ENCODE measurements at regions not wholly inside any gene's neighbourhood (a gene's known extent, or its start where the extent isn't known, plus 50 kb on each side); places are given as distances from the start of the nearest gene placed in this dataset.

DNA sequence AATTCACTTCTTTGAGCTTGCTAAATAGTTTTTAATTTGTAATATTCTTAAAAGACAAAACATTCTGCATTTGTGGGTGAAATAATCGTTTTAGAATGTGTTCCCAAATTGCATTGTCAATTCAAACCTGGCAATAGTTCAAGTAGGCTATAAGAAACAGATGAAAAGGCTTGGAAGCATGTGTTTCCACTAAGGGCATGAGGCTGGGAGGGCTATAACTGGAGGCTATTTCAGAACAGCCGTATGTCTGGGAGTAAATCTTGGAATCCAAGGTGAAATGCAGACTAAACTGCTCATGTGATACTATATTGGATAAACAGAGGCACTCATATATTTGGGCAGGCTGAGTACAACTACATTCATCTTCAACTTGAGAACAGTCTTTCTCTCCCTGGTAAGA, 117.4 kb upstream of the GRPR start:
- no peak overlapping the region for H3K27ac ChIP-seq
- no peaks in the 10 kb centered on the region for H3K27me3 ChIP-seq
- TF ChIP-seq POLR2A (IDR thresholded peaks at IDR 0.05): no peak
- TF ChIP-seq, protein P1, sequence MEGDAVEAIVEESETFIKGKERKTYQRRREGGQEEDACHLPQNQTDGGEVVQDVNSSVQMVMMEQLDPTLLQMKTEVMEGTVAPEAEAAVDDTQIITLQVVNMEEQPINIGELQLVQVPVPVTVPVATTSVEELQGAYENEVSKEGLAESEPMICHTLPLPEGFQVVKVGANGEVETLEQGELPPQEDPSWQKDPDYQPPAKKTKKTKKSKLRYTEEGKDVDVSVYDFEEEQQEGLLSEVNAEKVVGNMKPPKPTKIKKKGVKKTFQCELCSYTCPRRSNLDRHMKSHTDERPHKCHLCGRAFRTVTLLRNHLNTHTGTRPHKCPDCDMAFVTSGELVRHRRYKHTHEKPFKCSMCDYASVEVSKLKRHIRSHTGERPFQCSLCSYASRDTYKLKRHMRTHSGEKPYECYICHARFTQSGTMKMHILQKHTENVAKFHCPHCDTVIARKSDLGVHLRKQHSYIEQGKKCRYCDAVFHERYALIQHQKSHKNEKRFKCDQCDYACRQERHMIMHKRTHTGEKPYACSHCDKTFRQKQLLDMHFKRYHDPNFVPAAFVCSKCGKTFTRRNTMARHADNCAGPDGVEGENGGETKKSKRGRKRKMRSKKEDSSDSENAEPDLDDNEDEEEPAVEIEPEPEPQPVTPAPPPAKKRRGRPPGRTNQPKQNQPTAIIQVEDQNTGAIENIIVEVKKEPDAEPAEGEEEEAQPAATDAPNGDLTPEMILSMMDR (IDR thresholded peaks at IDR 0.05): no peak
- no peak for DNase-seq
- H3K4me3 ChIP-seq: no peak overlapping the region
- H3K9me3 ChIP-seq: no peaks in the 10 kb centered on the region
- no peaks in the 10 kb centered on the region for H3K36me3 ChIP-seq
- no peaks in the 10 kb centered on the region for H3K4me1 ChIP-seq

DNA sequence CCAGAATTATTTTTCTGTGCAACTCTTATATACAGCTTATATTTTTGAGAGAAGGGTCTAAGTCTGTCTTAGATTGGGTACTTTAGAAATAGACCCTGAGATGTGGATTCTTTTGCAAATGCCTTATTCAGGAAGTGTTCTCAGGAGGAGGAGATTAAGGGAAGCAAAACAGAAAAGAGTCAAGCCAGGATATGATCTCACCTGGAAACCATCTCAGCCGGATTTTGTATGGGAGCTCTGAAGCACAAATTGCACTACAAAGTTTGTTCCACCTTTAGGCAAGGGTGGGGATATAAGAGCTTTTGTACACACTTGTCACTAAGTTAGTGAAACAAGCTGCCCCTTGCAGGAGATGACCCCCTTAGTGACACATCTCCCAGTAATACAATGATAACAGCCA, 121.2 kb upstream of the GRPR start:
- Histone ChIP-seq H3K27me3 (no peaks in the 10 kb centered on the region), H3K4me1 (no peaks in the 10 kb centered on the region), H3K9me3 (no peaks in the 10 kb centered on the region), H3K36me3 (no peaks in the 10 kb centered on the region), H3K27ac (no peak overlapping the region), H3K4me3 (no peak overlapping the region)
- DNase-seq: no peak
- TF ChIP-seq POLR2A (IDR thresholded peaks at IDR 0.05): no peak
- TF ChIP-seq, protein P1 (IDR thresholded peaks at IDR 0.05): no peak

DNA sequence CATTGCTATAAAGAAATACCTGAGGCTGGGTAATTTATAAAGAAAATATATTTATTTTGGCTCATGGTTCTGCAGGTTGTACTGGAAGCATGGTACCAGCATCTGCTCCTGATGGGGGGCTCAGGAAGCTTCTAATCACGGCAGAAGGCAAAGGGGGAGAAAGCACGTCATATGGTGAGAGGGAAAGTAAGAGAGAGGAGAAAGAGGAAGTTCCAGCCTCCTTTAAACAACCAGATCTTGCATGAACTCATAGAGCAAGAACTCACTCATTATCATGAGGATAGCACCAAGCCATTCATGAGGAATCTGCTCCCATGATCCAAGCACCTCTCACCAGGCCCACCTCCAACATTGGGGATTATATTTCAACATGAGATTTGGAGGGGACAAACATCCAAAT, 125.0 kb upstream of the GRPR start:
- H3K36me3 ChIP-seq: no peaks in the 10 kb centered on the region
- TF ChIP-seq, protein P1 (IDR thresholded peaks at IDR 0.05): no peak
- TF ChIP-seq POLR2A (IDR thresholded peaks at IDR 0.05): no peak
- no peak for DNase-seq
- no peak overlapping the region for H3K4me3 ChIP-seq
- no peaks in the 10 kb centered on the region for H3K27me3 ChIP-seq
- no peaks in the 10 kb centered on the region for H3K9me3 ChIP-seq
- H3K27ac ChIP-seq: no peak overlapping the region
- H3K4me1 ChIP-seq: no peaks in the 10 kb centered on the region

DNA sequence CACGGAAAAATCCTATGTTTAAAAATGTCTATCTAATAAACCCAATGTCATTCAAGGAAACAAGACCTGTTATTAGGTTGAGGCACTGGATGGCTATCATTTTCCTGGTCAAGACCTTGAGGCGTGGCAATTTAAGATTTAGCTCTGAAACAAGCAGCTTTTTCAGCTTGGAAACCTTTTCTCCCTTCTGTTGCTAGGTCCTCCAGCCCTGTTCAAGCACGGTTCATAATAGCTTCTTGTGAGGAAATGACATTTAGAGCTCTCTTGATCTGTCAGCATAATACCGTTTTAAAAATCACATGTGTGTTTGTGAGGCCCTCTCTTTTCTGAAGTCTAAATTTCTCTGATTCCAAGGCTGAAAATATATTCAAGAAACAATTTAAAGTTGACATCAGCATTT, 133.6 kb upstream of the GRPR start:
- no peaks in the 10 kb centered on the region for H3K9me3 ChIP-seq
- H3K36me3 ChIP-seq: no peaks in the 10 kb centered on the region
- H3K4me1 ChIP-seq: no peaks in the 10 kb centered on the region
- DNase-seq: no peak
- no peak overlapping the region for H3K4me3 ChIP-seq
- H3K27me3 ChIP-seq: no peaks in the 10 kb centered on the region
- no peak overlapping the region for H3K27ac ChIP-seq
- TF ChIP-seq POLR2A (IDR thresholded peaks at IDR 0.05): no peak
- TF ChIP-seq, protein P1 (IDR thresholded peaks at IDR 0.05): no peak

DNA sequence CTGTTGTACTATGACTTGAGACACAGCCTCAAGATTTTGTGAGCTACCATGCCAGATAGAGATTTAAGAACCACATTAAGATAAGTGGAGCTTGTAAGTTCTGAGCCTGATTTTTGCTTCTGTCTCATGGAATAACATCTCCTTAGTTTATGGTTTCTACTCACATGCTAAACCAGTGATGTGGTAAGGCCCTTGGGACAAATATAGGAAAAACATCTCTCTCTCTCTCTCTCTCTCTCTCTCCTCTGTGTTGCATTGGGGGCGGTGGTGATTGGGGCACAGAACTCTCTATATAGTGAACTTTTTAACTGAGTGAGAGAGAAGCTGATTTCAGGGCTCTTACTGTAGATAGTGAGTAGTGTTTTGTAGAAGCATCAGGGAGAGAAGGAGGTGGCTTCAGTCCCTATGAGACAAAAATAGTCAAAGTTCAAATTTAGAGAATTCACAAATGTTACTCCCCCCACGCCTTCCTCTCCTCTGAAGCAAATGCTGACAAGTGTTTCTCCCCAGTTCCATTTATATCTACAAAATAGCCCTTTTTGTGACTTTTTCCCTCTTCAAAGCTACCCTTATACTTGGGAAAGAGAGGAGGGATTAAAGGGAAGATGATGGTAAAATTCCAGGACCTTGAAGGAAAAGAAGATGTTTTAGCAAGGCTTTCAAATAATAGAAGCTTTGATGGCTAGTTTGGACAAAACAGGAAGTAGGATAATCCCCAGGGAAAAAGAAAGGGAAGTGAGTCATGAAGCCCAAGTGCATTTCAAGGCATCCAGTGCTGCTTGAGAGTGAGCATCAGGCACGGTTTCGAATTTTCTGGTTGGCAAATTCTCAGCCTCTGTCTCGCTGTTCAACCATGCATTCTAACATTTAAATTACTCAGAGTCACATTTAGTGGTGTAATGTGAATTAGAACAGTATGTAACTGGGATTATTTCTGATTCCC, 134.3 kb upstream of the AP1S2 start:
- Histone ChIP-seq H3K27me3 (no peaks in the 10 kb centered on the region), H3K4me3 (no peak overlapping the region), H3K9me3 (no peaks in the 10 kb centered on the region), H3K36me3 (no peaks in the 10 kb centered on the region), H3K4me1 (no peaks in the 10 kb centered on the region), H3K27ac (no peak overlapping the region)
- TF ChIP-seq, protein P1 (IDR thresholded peaks at IDR 0.05): no peak
- TF ChIP-seq POLR2A (IDR thresholded peaks at IDR 0.05): no peak
- no peak for DNase-seq
